Kidney (tissue), 13 donors: ENCODE measurements at regions not wholly inside any gene's neighbourhood (a gene's known extent, or its start where the extent isn't known, plus 50 kb on each side); places are given as distances from the start of the nearest gene placed in this dataset.

Experiments
- DNase-seq, 5 donors: peaks; one replicate each; pipeline ENCODE4 v3.0.0-alpha.2; 2013 to 2020
- FAIRE-seq: peaks from 2 replicates; lab custom pipeline; 2012; peaks lifted over from hg19 to GRCh38; lab: Jason Lieb, UNC
- H3K27ac ChIP-seq, 2 donors: one replicate each; pipeline ENCODE4 v1.7.0; 2013; ENCODE audit warnings: low read depth in 2 of 2, low read length in 2 of 2, inconsistent platforms in 1 of 2
- H3K27me3 ChIP-seq: one replicate; pipeline ENCODE4 v1.7.1; 2013; ENCODE audit warnings: low read length, inconsistent platforms; ENCODE audit not compliant: control insufficient read depth, insufficient read depth
- H3K36me3 ChIP-seq, 3 donors: one replicate each; pipeline versions ENCODE4 v1.7.0 to v1.7.1; 2013; ENCODE audit warnings: low read length in 3 of 3, control low read depth in 1 of 3, inconsistent platforms in 1 of 3; ENCODE audit not compliant: insufficient read depth in 3 of 3, control insufficient read depth in 2 of 3
- H3K4me1 ChIP-seq, 3 donors: one replicate each; pipeline versions ENCODE4 v1.7.0 to v1.7.1; 2013; ENCODE audit warnings: low read length in 3 of 3, inconsistent platforms in 1 of 3, low read depth in 1 of 3; ENCODE audit not compliant: control insufficient read depth in 2 of 3, insufficient read depth in 2 of 3
- H3K4me3 ChIP-seq, 3 donors: one replicate each; pipeline versions ENCODE4 v1.7.0 to v1.8.1; 2013; ENCODE audit warnings: low read length in 3 of 3, control low read depth in 1 of 3, inconsistent platforms in 1 of 3
- H3K9ac ChIP-seq, 3 donors: one replicate each; pipeline versions ENCODE4 v1.7.0 to v1.7.1; 2013; ENCODE audit warnings: low read length in 3 of 3, control low read depth in 1 of 3, inconsistent platforms in 1 of 3
- H3K9me3 ChIP-seq, 3 donors: one replicate each; pipeline versions ENCODE4 v1.7.0 to v1.7.1; 2013; ENCODE audit warnings: low read length in 3 of 3, control low read depth in 1 of 3, inconsistent platforms in 1 of 3; ENCODE audit not compliant: control insufficient read depth in 2 of 3, insufficient read depth in 1 of 3
- intact Hi-C: fragments of 100-400 bp; cut with DNase I; formaldehyde crosslinking; loops from one replicate; pipeline ENCODE4 v1.11.1; 2022
- TF ChIP-seq, protein P1 (sequence below): IDR thresholded peaks from 3 replicates; pipeline ENCODE4 v1.5.1; 2012; ENCODE audit warnings: mild to moderate bottlenecking, moderate library complexity, borderline replicate concordance; ENCODE audit not compliant: insufficient read depth; ENCODE audit errors: extremely low read depth
- donor health status: control.
- donor health status: control.
- donor health status: control.
- donor health status: control.
- donor health status: control.
- donor health status: DM: yes; HTN: yes; CAD: no.
- donor health status: Normal renal cell carcinoma (clear cell type).

- DNase-seq, result peak in 3 of 5 donors; percentile 13 to 49 (median 42)
Observed at GRCh38 chr3:176953106-176954060, 243.9 kb downstream of the TBL1XR1 start.

GRCh38 chr3:176951586-176952292 is 245.5 kb downstream of the TBL1XR1 start:
- no peaks in the 10 kb centered on the region for H3K9me3 ChIP-seq
- peaks cover 0 to 2% (median 0%) of the 10 kb centered on the region in 3 donors for H3K4me1 ChIP-seq
- FAIRE-seq (no peak), DNase-seq (no peak)
- no peak overlapping the region for H3K27ac ChIP-seq
- no peaks in the 10 kb centered on the region for H3K27me3 ChIP-seq
- no peak overlapping the region for H3K9ac ChIP-seq
- TF ChIP-seq, protein P1, sequence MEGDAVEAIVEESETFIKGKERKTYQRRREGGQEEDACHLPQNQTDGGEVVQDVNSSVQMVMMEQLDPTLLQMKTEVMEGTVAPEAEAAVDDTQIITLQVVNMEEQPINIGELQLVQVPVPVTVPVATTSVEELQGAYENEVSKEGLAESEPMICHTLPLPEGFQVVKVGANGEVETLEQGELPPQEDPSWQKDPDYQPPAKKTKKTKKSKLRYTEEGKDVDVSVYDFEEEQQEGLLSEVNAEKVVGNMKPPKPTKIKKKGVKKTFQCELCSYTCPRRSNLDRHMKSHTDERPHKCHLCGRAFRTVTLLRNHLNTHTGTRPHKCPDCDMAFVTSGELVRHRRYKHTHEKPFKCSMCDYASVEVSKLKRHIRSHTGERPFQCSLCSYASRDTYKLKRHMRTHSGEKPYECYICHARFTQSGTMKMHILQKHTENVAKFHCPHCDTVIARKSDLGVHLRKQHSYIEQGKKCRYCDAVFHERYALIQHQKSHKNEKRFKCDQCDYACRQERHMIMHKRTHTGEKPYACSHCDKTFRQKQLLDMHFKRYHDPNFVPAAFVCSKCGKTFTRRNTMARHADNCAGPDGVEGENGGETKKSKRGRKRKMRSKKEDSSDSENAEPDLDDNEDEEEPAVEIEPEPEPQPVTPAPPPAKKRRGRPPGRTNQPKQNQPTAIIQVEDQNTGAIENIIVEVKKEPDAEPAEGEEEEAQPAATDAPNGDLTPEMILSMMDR, result no peak
- no peak overlapping the region for H3K4me3 ChIP-seq
- no peaks in the 10 kb centered on the region for H3K36me3 ChIP-seq
- intact Hi-C loops, result no loop called here

More at GRCh38 chr3:176953106-176954060, 243.9 kb downstream of the TBL1XR1 start:
- H3K36me3 ChIP-seq, result no peaks in the 10 kb centered on the region
- H3K4me3 ChIP-seq, result no peak overlapping the region
- intact Hi-C loops, result no loop called here
- H3K27ac ChIP-seq, result no peak overlapping the region
- H3K9me3 ChIP-seq, result no peaks in the 10 kb centered on the region
- no peak for FAIRE-seq
- H3K4me1 ChIP-seq, result peaks cover 0 to 2% (median 0%) of the 10 kb centered on the region in 3 donors
- no peak overlapping the region for H3K9ac ChIP-seq
- TF ChIP-seq, protein P1, result no peak
- no peaks in the 10 kb centered on the region for H3K27me3 ChIP-seq

GRCh38 chr3:176951144-176951543 is 246.1 kb downstream of the TBL1XR1 start:
- H3K9me3 ChIP-seq, result no peaks in the 10 kb centered on the region
- no peak overlapping the region for H3K4me3 ChIP-seq
- TF ChIP-seq, protein P1, result no peak
- H3K27me3 ChIP-seq, result no peaks in the 10 kb centered on the region
- intact Hi-C loops, result no loop called here
- H3K36me3 ChIP-seq, result no peaks in the 10 kb centered on the region
- no peak overlapping the region for H3K27ac ChIP-seq
- peaks cover 0 to 2% (median 0%) of the 10 kb centered on the region in 3 donors for H3K4me1 ChIP-seq
- no peak for DNase-seq
- FAIRE-seq, result no peak
- H3K9ac ChIP-seq, result no peak overlapping the region
